CD4-positive, alpha-beta T cell (primary cell): ENCODE measurements at regions not wholly inside any gene's neighbourhood (a gene's known extent, or its start where the extent isn't known, plus 50 kb on each side); places are given as distances from the start of the nearest gene placed in this dataset.

Source experiments
- ATAC-seq: fragments of 200-7000 bp; cut with Tn5 transposase; one replicate; pipeline ENCODE4 v1.10.0; 2022; ENCODE audit warnings: mild to moderate bottlenecking; ENCODE audit not compliant: poor library complexity
- CTCF ChIA-PET: fragments of 350-600 bp; sonication (Branson Sonifier 250); formaldehyde crosslinking; loops from one replicate; lab custom pipeline; 2021; ENCODE audit warnings: antibody characterized with exemption, inconsistent platforms; lab: Charles Lee
- POLR2A ChIA-PET: fragments of 350-600 bp; sonication (Branson Sonifier 250); formaldehyde crosslinking; loops from one replicate; lab custom pipeline; 2021; ENCODE audit warnings: antibody characterized with exemption, inconsistent platforms; lab: Charles Lee
- DNase-seq, 14 experiments: peaks; one replicate each; pipeline ENCODE4 v3.0.0-alpha.2; 2013 to 2020; ENCODE audit warnings: mixed read lengths in 2 of 14
- H3K27ac ChIP-seq, 2 donors: one replicate each; pipeline versions ENCODE4 v1.5.1 to v1.7.0; 2013; ENCODE audit warnings: low read length in 2 of 2, low read depth in 1 of 2, mild to moderate bottlenecking in 1 of 2
- H3K27me3 ChIP-seq, 2 experiments: 1 replicate in 1 of 2; 2 replicates in 1 of 2; pipeline versions ENCODE4 v1.6.1 to v1.7.0; 2013; ENCODE audit warnings: low read length in 2 of 2, control low read depth in 1 of 2, mild to moderate bottlenecking in 1 of 2, moderate library complexity in 1 of 2; ENCODE audit not compliant: insufficient read depth in 2 of 2, control insufficient read depth in 1 of 2
- H3K36me3 ChIP-seq: one replicate; pipeline ENCODE4 v1.6.1; 2013; ENCODE audit warnings: low read length, control low read depth; ENCODE audit not compliant: insufficient read depth
- H3K4me1 ChIP-seq: one replicate; pipeline ENCODE4 v1.6.1; 2013; ENCODE audit warnings: low read length, control low read depth; ENCODE audit not compliant: insufficient read depth
- H3K4me3 ChIP-seq: one replicate; pipeline ENCODE4 v1.5.1; 2013; ENCODE audit warnings: mild to moderate bottlenecking, low read length, moderate library complexity
- H3K9me3 ChIP-seq, 2 experiments: 1 replicate in 1 of 2; 2 replicates in 1 of 2; pipeline versions ENCODE4 v1.6.1 to v1.7.0; 2013; ENCODE audit warnings: low read length in 2 of 2, mild to moderate bottlenecking in 2 of 2, control low read depth in 1 of 2, moderate library complexity in 1 of 2; ENCODE audit not compliant: control insufficient read depth in 1 of 2, insufficient read depth in 1 of 2
- H3K27ac Mint-ChIP-seq: one replicate; pipeline ENCODE4 v1.8.0; 2020; ENCODE audit warnings: mixed read lengths
- H3K27me3 Mint-ChIP-seq: one replicate; pipeline ENCODE4 v1.8.0; 2021; ENCODE audit warnings: mixed read lengths
- H3K36me3 Mint-ChIP-seq: one replicate; pipeline ENCODE4 v1.8.0; 2021; ENCODE audit warnings: low read depth, mixed read lengths
- H3K4me1 Mint-ChIP-seq: one replicate; pipeline ENCODE4 v1.8.0; 2021; ENCODE audit warnings: low read depth, mixed read lengths
- H3K4me3 Mint-ChIP-seq: one replicate; pipeline ENCODE4 v1.8.0; 2020; ENCODE audit warnings: mild to moderate bottlenecking, mixed read lengths
- H3K9me3 Mint-ChIP-seq: one replicate; pipeline ENCODE4 v1.8.0; 2020; ENCODE audit warnings: mixed read lengths
- intact Hi-C, 2 experiments: fragments of 100-400 bp; cut with DNase I in 1 of 2; cut with micrococcal nuclease in 1 of 2; formaldehyde crosslinking; loops; one replicate each; pipeline versions ENCODE4 v1.15.1 to v1.9.0; 2023 to 2025; cut with DNase I, micrococcal nuclease
- TF ChIP-seq, protein P1 (sequence below): fragments of 200-600 bp; IDR thresholded peaks from one replicate; pipeline ENCODE4 v1.8.0; 2022; ENCODE audit warnings: antibody characterized with exemption, mild to moderate bottlenecking

- Histone ChIP-seq H3K36me3 (no peaks in the 10 kb centered on the region), H3K27me3 (peaks cover 0 to 3% of the 10 kb centered on the region in 2 experiments), H3K4me1 (no peaks in the 10 kb centered on the region), H3K4me3 (no peak overlapping the region), H3K9me3 (peaks cover 0 to 6% of the 10 kb centered on the region in 2 experiments), H3K27ac (no peak overlapping the region)
- TF ChIP-seq, protein P1, sequence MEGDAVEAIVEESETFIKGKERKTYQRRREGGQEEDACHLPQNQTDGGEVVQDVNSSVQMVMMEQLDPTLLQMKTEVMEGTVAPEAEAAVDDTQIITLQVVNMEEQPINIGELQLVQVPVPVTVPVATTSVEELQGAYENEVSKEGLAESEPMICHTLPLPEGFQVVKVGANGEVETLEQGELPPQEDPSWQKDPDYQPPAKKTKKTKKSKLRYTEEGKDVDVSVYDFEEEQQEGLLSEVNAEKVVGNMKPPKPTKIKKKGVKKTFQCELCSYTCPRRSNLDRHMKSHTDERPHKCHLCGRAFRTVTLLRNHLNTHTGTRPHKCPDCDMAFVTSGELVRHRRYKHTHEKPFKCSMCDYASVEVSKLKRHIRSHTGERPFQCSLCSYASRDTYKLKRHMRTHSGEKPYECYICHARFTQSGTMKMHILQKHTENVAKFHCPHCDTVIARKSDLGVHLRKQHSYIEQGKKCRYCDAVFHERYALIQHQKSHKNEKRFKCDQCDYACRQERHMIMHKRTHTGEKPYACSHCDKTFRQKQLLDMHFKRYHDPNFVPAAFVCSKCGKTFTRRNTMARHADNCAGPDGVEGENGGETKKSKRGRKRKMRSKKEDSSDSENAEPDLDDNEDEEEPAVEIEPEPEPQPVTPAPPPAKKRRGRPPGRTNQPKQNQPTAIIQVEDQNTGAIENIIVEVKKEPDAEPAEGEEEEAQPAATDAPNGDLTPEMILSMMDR: no peak
- ChIA-PET CTCF (no interaction called here), POLR2A (no interaction called here)
- Mint-ChIP-seq H3K27ac (no peak overlapping the region), H3K4me3 (no peak overlapping the region), H3K9me3 (no peaks in the 10 kb centered on the region), H3K4me1 (no peaks in the 10 kb centered on the region), H3K27me3 (peaks cover 24% of the 10 kb centered on the region), H3K36me3 (no peaks in the 10 kb centered on the region)
- DNase-seq (no peak), ATAC-seq (no peak)
- intact Hi-C loops: no loop called here
These were observed 180.4 kb upstream of the FOXQ1 start for GRCh38 chr6:1131285-1132079.

DNA sequence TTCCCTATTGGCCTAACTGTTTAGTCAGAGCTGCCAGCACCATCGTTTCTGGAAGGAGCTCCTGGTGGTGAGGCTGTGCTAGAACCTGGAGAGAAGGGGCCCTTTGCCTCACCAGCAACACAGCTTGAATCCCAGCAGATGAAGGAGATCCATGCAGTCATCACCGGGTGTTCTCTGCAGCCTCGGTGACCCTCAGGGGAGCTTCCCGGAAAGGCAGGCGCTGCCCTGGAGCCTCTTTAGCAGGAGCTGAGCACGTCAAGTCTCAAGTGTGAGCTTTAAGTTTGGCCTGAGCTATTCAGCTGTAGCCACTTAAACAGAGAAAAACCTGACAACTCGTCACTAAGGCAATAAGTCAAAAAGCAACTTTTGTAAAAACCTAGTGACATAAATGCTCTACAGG lies 181.2 kb upstream of the FOXQ1 start:
- H3K36me3 Mint-ChIP-seq: no peaks in the 10 kb centered on the region
- no peaks in the 10 kb centered on the region for H3K4me1 Mint-ChIP-seq
- H3K4me3 Mint-ChIP-seq: no peak overlapping the region
- H3K9me3 Mint-ChIP-seq: no peaks in the 10 kb centered on the region
- intact Hi-C loops: no loop called here
- H3K4me3 ChIP-seq: no peak overlapping the region
- no peaks in the 10 kb centered on the region for H3K4me1 ChIP-seq
- H3K27ac Mint-ChIP-seq: no peak overlapping the region
- CTCF ChIA-PET: no interaction called here
- TF ChIP-seq, protein P1: no peak
- no peaks in the 10 kb centered on the region for H3K36me3 ChIP-seq
- DNase-seq: no peak
- H3K27ac ChIP-seq: no peak overlapping the region
- no peaks in the 10 kb centered on the region for H3K27me3 ChIP-seq
- peaks cover 0 to 6% of the 10 kb centered on the region in 2 experiments for H3K9me3 ChIP-seq
- peaks cover 20% of the 10 kb centered on the region for H3K27me3 Mint-ChIP-seq
- POLR2A ChIA-PET: no interaction called here
- no peak for ATAC-seq

GRCh38 chr6:1129131-1129530 lies 182.8 kb upstream of the FOXQ1 start:
- H3K4me3 Mint-ChIP-seq: no peak overlapping the region
- H3K4me1 Mint-ChIP-seq: no peaks in the 10 kb centered on the region
- H3K27me3 Mint-ChIP-seq: peaks cover 15% of the 10 kb centered on the region
- TF ChIP-seq, protein P1: no peak
- Histone ChIP-seq H3K27me3 (no peaks in the 10 kb centered on the region), H3K27ac (no peak overlapping the region), H3K4me1 (no peaks in the 10 kb centered on the region), H3K9me3 (peaks cover 0 to 6% of the 10 kb centered on the region in 2 experiments), H3K4me3 (no peak overlapping the region), H3K36me3 (no peaks in the 10 kb centered on the region)
- ChIA-PET CTCF (no interaction called here), POLR2A (no interaction called here)
- no peaks in the 10 kb centered on the region for H3K9me3 Mint-ChIP-seq
- no peaks in the 10 kb centered on the region for H3K36me3 Mint-ChIP-seq
- DNase-seq: no peak
- ATAC-seq: no peak
- intact Hi-C loops: no loop called here
- H3K27ac Mint-ChIP-seq: no peak overlapping the region
